ENCODE measurements at regions not wholly inside any gene's neighbourhood (a gene's known extent, or its start where the extent isn't known, plus 50 kb on each side); places are given as distances from the start of the nearest gene placed in this dataset.

DNA sequence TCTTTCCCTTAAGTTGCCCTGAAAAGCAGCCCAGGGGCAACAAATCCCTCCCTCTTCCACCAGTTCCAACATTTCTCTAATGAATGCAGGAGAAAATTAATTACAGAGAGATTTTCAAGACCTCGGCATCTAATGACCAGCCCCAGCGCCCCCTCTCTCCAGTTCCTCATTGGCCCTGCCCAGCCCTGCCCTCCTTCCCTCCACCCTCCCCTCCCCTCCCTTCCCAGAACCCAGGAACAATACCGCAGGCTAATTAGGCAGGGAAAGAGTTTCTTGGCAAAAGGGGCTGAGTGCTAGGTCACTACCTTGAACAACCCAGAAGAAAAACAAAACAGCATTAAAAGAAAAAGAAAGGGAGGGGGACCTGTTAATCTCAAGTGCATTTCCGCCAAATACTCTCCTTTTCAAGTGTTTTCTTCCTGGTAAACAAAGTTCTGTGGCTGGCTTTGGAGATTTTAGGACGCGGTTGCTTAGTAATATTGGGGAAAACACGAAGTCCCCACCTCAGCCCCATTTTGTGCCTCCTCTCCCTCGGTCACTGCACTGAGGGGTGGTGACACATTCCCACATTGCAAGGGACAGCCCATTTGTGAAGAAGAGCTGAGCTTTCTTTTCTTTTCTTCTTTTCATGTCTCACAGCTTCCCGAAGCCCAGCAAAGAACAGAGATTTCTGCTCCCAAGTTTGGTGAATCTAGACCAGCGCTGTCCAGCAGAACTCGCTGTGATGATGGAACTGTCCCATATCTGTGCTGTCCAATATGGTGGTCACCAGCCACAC lies 215.4 kb downstream of the SOX9 start:
- H3K36me3 ChIP-seq (ENCODE audit: insufficient read depth, low read length) = no peaks in the 10 kb centered on the region
- Mint-ChIP-seq H3K4me3 (no peak overlapping the region), H3K9me3 (peaks cover 2% of the 10 kb centered on the region), H3K4me1 (ENCODE audit: low read depth) (no peaks in the 10 kb centered on the region), H3K27ac (no peak overlapping the region), H3K36me3 (ENCODE audit: low read depth) (no peaks in the 10 kb centered on the region), H3K27me3 (peaks cover 16% of the 10 kb centered on the region)
- H3K27me3 ChIP-seq (ENCODE audit: control insufficient read depth in 1 of 2, insufficient read depth in 2 of 2, low read length in 2 of 2) = peaks cover 0 to 7% of the 10 kb centered on the region in 2 experiments
- ChIA-PET CTCF (no interaction called here), POLR2A (no interaction called here)
- no peak overlapping the region for H3K27ac ChIP-seq (ENCODE audit: low read depth in 1 of 2, low read length in 2 of 2)
- TF ChIP-seq, protein P1, sequence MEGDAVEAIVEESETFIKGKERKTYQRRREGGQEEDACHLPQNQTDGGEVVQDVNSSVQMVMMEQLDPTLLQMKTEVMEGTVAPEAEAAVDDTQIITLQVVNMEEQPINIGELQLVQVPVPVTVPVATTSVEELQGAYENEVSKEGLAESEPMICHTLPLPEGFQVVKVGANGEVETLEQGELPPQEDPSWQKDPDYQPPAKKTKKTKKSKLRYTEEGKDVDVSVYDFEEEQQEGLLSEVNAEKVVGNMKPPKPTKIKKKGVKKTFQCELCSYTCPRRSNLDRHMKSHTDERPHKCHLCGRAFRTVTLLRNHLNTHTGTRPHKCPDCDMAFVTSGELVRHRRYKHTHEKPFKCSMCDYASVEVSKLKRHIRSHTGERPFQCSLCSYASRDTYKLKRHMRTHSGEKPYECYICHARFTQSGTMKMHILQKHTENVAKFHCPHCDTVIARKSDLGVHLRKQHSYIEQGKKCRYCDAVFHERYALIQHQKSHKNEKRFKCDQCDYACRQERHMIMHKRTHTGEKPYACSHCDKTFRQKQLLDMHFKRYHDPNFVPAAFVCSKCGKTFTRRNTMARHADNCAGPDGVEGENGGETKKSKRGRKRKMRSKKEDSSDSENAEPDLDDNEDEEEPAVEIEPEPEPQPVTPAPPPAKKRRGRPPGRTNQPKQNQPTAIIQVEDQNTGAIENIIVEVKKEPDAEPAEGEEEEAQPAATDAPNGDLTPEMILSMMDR (IDR thresholded peaks at IDR 0.05) = no peak
- DNase-seq (no peak), ATAC-seq (ENCODE audit: poor library complexity) (no peak)
- intact Hi-C loops (cut with DNase I, micrococcal nuclease) = loop anchor here in 1 of 2 experiments (10.0 kb wide), 1 partner anchor 561 kb away; no protein-coding TSS in a partner anchor
- H3K4me1 ChIP-seq (ENCODE audit: insufficient read depth, low read length) = no peaks in the 10 kb centered on the region
- peaks cover 0 to 11% of the 10 kb centered on the region in 2 experiments for H3K9me3 ChIP-seq (ENCODE audit: control insufficient read depth in 1 of 2, insufficient read depth in 1 of 2, low read length in 2 of 2)
- H3K4me3 ChIP-seq (ENCODE audit: low read length) = no peak overlapping the region

GRCh38 chr17:72336804-72337070 lies 215.9 kb downstream of the SOX9 start:
- H3K27me3 Mint-ChIP-seq = peaks cover 19% of the 10 kb centered on the region
- TF ChIP-seq, protein P1 (IDR thresholded peaks at IDR 0.05) = no peak
- peaks cover 0 to 11% of the 10 kb centered on the region in 2 experiments for H3K9me3 ChIP-seq (ENCODE audit: control insufficient read depth in 1 of 2, insufficient read depth in 1 of 2, low read length in 2 of 2)
- H3K36me3 Mint-ChIP-seq (ENCODE audit: low read depth) = no peaks in the 10 kb centered on the region
- H3K4me1 Mint-ChIP-seq (ENCODE audit: low read depth) = no peaks in the 10 kb centered on the region
- DNase-seq (no peak), ATAC-seq (ENCODE audit: poor library complexity) (no peak)
- ChIA-PET CTCF (no interaction called here), POLR2A (no interaction called here)
- H3K27me3 ChIP-seq (ENCODE audit: control insufficient read depth in 1 of 2, insufficient read depth in 2 of 2, low read length in 2 of 2) = peaks cover 0 to 7% of the 10 kb centered on the region in 2 experiments
- H3K27ac Mint-ChIP-seq = no peak overlapping the region
- H3K36me3 ChIP-seq (ENCODE audit: insufficient read depth, low read length) = no peaks in the 10 kb centered on the region
- H3K4me1 ChIP-seq (ENCODE audit: insufficient read depth, low read length) = no peaks in the 10 kb centered on the region
- intact Hi-C loops (cut with DNase I, micrococcal nuclease) = loop anchor here in 1 of 2 experiments (10.0 kb wide), 1 partner anchor 562 kb away; no protein-coding TSS in a partner anchor
- H3K4me3 Mint-ChIP-seq = no peak overlapping the region
- H3K9me3 Mint-ChIP-seq = peaks cover 2% of the 10 kb centered on the region
- no peak overlapping the region for H3K4me3 ChIP-seq (ENCODE audit: low read length)
- H3K27ac ChIP-seq (ENCODE audit: low read depth in 1 of 2, low read length in 2 of 2) = no peak overlapping the region

DNA sequence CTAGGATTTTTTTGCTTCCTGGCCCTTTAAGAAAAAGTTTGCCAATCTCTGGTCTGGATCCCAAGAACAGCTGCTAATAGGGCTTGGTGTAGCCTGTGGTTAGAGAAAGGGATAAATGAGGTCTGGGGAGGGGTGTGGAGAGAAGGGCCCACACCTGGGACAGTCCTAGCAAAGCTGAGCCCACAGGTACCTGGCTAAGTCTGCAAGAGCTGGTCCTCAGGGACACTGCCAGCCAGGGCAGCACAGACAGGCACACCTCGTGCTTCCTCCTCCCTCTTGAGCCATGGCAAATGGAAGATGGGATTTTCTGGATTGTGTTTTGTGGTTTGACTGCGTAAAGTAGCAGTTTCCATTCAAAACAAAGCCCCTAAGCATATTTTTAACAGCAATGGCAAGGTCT lies 217.5 kb downstream of the SOX9 start:
- Mint-ChIP-seq H3K4me3 (no peak overlapping the region), H3K9me3 (peaks cover 2% of the 10 kb centered on the region), H3K4me1 (ENCODE audit: low read depth) (no peaks in the 10 kb centered on the region), H3K27ac (no peak overlapping the region), H3K36me3 (ENCODE audit: low read depth) (no peaks in the 10 kb centered on the region), H3K27me3 (peaks cover 21% of the 10 kb centered on the region)
- TF ChIP-seq, protein P1 (IDR thresholded peaks at IDR 0.05) = no peak
- Histone ChIP-seq H3K36me3 (ENCODE audit: insufficient read depth, low read length) (no peaks in the 10 kb centered on the region), H3K27me3 (ENCODE audit: control insufficient read depth in 1 of 2, insufficient read depth in 2 of 2, low read length in 2 of 2) (peaks cover 0 to 7% of the 10 kb centered on the region in 2 experiments), H3K4me3 (ENCODE audit: low read length) (no peak overlapping the region), H3K9me3 (ENCODE audit: control insufficient read depth in 1 of 2, insufficient read depth in 1 of 2, low read length in 2 of 2) (peaks cover 0 to 11% of the 10 kb centered on the region in 2 experiments), H3K27ac (ENCODE audit: low read depth in 1 of 2, low read length in 2 of 2) (no peak overlapping the region), H3K4me1 (ENCODE audit: insufficient read depth, low read length) (no peaks in the 10 kb centered on the region)
- ChIA-PET POLR2A (no interaction called here), CTCF (no interaction called here)
- no peak for ATAC-seq (ENCODE audit: poor library complexity)
- intact Hi-C loops (cut with DNase I, micrococcal nuclease) = loop anchor here in 1 of 2 experiments (10.0 kb wide), 1 partner anchor 564 kb away; no protein-coding TSS in a partner anchor
- no peak for DNase-seq

All from CD4-positive, alpha-beta T cell (primary cell).